ENCODE measurements at regions not wholly inside any gene's neighbourhood (a gene's known extent, or its start where the extent isn't known, plus 50 kb on each side); places are given as distances from the start of the nearest gene placed in this dataset.

GRCh38 chr4:104616401-104616820, 121.7 kb upstream of the CXXC4 start (continued):
- TF ChIP-seq CUX1 (IDR thresholded peaks at IDR 0.05; ENCODE audit: insufficient replicate concordance, low read depth, low read length): no peak
- TF ChIP-seq HDAC2 (IDR thresholded peaks at IDR 0.05): no peak

- CTCF ChIA-PET: no interaction called here
Observed at GRCh38 chr4:104625706-104626105, 131.0 kb upstream of the CXXC4 start.

More at GRCh38 chr4:104625706-104626105, 131.0 kb upstream of the CXXC4 start:
- H3K9ac ChIP-seq (ENCODE audit: control insufficient read depth, insufficient read depth, low read length): no peak overlapping the region
- no peaks in the 10 kb centered on the region for H3K27me3 ChIP-seq (replicated peaks in 1 of 2; ENCODE audit: control insufficient read depth in 2 of 2, insufficient read depth in 2 of 2, low read length in 1 of 2)
- FAIRE-seq (no peak), ATAC-seq (no peak), DNase-seq (ENCODE audit: low read depth, low spot score) (no peak)
- no peaks in the 10 kb centered on the region for H3K4me1 ChIP-seq (ENCODE audit: control insufficient read depth, insufficient read depth, low read length)
- no peaks in the 10 kb centered on the region for H4K20me1 ChIP-seq (ENCODE audit: control insufficient read depth, insufficient read depth)
- intact Hi-C loops (cut with micrococcal nuclease; ENCODE audit: unreplicated experiment) (no loop called here), in situ Hi-C loops (cut with MboI) (no loop called here)
- no peak overlapping the region for H2AFZ ChIP-seq (ENCODE audit: control insufficient read depth, low read depth, low read length)
- ChIA-PET SMC1A (ENCODE audit: uncharacterized antibody, unreplicated experiment) (interaction anchor here (1.0 kb wide), 2 partner anchors 16 to 31 kb away, joined by 3 read pairs; no protein-coding TSS in a partner anchor), POLR2A (no interaction called here), RAD21 (ENCODE audit: unreplicated experiment) (no interaction called here)
- H3K4me3 ChIP-seq: no peak overlapping the region
- H3K4me2 ChIP-seq (ENCODE audit: control insufficient read depth, insufficient read depth): no peak overlapping the region
- no peak overlapping the region for H3K27ac ChIP-seq (ENCODE audit: control insufficient read depth, insufficient read depth)
- peak; percentile 39; the same call in 1 of the 2 replicates for TF ChIP-seq JUNB (IDR thresholded peaks at IDR 0.05)
- TF ChIP-seq NFYB (IDR thresholded peaks at IDR 0.05; ENCODE audit: insufficient read depth, low read depth, low read length): no peak
- peaks cover 2% of the 10 kb centered on the region; the same call in 1 of the 3 replicates for H3K9me3 ChIP-seq (replicated peaks; ENCODE audit: control insufficient read depth, insufficient read depth, low read length)
- WGBS (ENCODE audit: insufficient coverage, insufficient replicate concordance, low lambda C conversion rate, missing lambda C conversion rate): 0% methylated on average over 1 of the region's 1 CpG
- no peaks in the 10 kb centered on the region for H3K79me2 ChIP-seq (ENCODE audit: control insufficient read depth, insufficient read depth, low read length)
- BruUV-seq (replicated peaks): no TSS peak
- H3K36me3 ChIP-seq (ENCODE audit: control insufficient read depth in 2 of 2, insufficient read depth in 2 of 2, low read length in 1 of 2): no peaks in the 10 kb centered on the region

Measured in GM12878 (cell line).